NCI-H2227 (cell line): ENCODE measurements at regions not wholly inside any gene's neighbourhood (a gene's known extent, or its start where the extent isn't known, plus 50 kb on each side); places are given as distances from the start of the nearest gene placed in this dataset.
"Not testable (repeated sequence)": the region's sequence is repeated elsewhere in the genome, so short reads cannot be mapped to it uniquely, and the experiment has no call there.

Source experiments
- DNase-seq: peaks from one replicate; lab custom pipeline; 2025; ENCODE audit not compliant: unreplicated experiment; lab: John Stamatoyannopoulos, UW

- DNase-seq: no peak
These were observed 247.9 kb downstream of the ZPLD1 start for GRCh38 chr3:102682741-102683140.

- no peak for DNase-seq
These were observed 252.0 kb downstream of the ZPLD1 start for GRCh38 chr3:102686792-102687191.

GRCh38 chr3:102687851-102688555, 253.2 kb downstream of the ZPLD1 start:
- DNase-seq: no peak

GRCh38 chr3:102688556-102688930, 253.7 kb downstream of the ZPLD1 start:
- DNase-seq: no peak

GRCh38 chr3:102691507-102691906, 256.7 kb downstream of the ZPLD1 start:
- no peak for DNase-seq

- no peak for DNase-seq
These were observed 264.4 kb downstream of the ZPLD1 start for GRCh38 chr3:102699104-102699818.

- DNase-seq: no peak
These were observed 265.0 kb downstream of the ZPLD1 start for GRCh38 chr3:102699819-102700140.

GRCh38 chr3:102712896-102713295, 278.1 kb downstream of the ZPLD1 start:
- no peak for DNase-seq

GRCh38 chr3:102714567-102714966, 279.8 kb downstream of the ZPLD1 start:
- no peak for DNase-seq

GRCh38 chr3:102715030-102715697, 280.3 kb downstream of the ZPLD1 start:
- DNase-seq: no peak

GRCh38 chr3:102718651-102719050, 283.8 kb downstream of the ZPLD1 start:
- no peak for DNase-seq

- no peak for DNase-seq
These were observed 287.5 kb downstream of the ZPLD1 start for GRCh38 chr3:102722317-102722716.

- no peak for DNase-seq
These were observed 292.5 kb downstream of the ZPLD1 start for GRCh38 chr3:102727340-102727739.

GRCh38 chr3:102732581-102732980, 297.8 kb downstream of the ZPLD1 start:
- not testable (repeated sequence) for DNase-seq

GRCh38 chr3:102733791-102734563, 299.2 kb downstream of the ZPLD1 start:
- DNase-seq: no peak

GRCh38 chr3:102735311-102735710, 300.5 kb downstream of the ZPLD1 start:
- DNase-seq: no peak

- DNase-seq: no peak
These were observed 301.6 kb downstream of the ZPLD1 start for GRCh38 chr3:102736288-102736974.

- no peak for DNase-seq
These were observed 302.1 kb downstream of the ZPLD1 start for GRCh38 chr3:102736975-102737304.

GRCh38 chr3:102737353-102737752, 302.5 kb downstream of the ZPLD1 start:
- DNase-seq: no peak

- DNase-seq: no peak
These were observed 306.3 kb downstream of the ZPLD1 start for GRCh38 chr3:102741105-102741504.

GRCh38 chr3:102741694-102742093, 306.9 kb downstream of the ZPLD1 start:
- DNase-seq: no peak
